ENCODE measurements at regions not wholly inside any gene's neighbourhood (a gene's known extent, or its start where the extent isn't known, plus 50 kb on each side); places are given as distances from the start of the nearest gene placed in this dataset.
A peak's percentile ranks its signal among the peaks of the same experiment; 100 is the strongest.

GRCh38 chr6:26299286-26300042 is 65.5 kb upstream of the BTN3A2 start:
- TF ChIP-seq EZH2 (IDR thresholded peaks at IDR 0.05; ENCODE audit: borderline replicate concordance, low read depth, low read length, poor library complexity, severe bottlenecking) (no peak), CTCF (conservative IDR thresholded peaks at IDR 0.05; ENCODE audit: low read depth, low read length) (no peak)
- POLR2A ChIA-PET (ENCODE audit: low non-redundant PET) = no interaction called here
- Histone ChIP-seq H3K4me1 (ENCODE audit: insufficient read depth, low read length, poor library complexity, severe bottlenecking) (no peaks in the 10 kb centered on the region), H3K36me3 (ENCODE audit: insufficient read depth, low read length, poor library complexity, severe bottlenecking) (no peaks in the 10 kb centered on the region), H3K4me3 (ENCODE audit: low read depth, low read length, poor library complexity, severe bottlenecking) (no peak overlapping the region), H3K9me3 (ENCODE audit: low read depth, low read length, poor library complexity, severe bottlenecking) (no peaks in the 10 kb centered on the region), H3K27ac (ENCODE audit: low read depth, low read length, poor library complexity, severe bottlenecking) (no peak overlapping the region), H3K27me3 (replicated peaks; ENCODE audit: insufficient read depth, low read depth, low read length, poor library complexity) (no peaks in the 10 kb centered on the region)
- DNase-seq (ENCODE audit: low spot score) = peak; percentile 39
- intact Hi-C loops (cut with micrococcal nuclease; ENCODE audit: unreplicated experiment) = no loop called here
- no TSS peak for BruUV-seq (replicated peaks)
- CTCF ChIA-PET = no interaction called here

GRCh38 chr6:26300043-26300331 is 65.0 kb upstream of the BTN3A2 start:
- no TSS peak for BruUV-seq (replicated peaks)
- no peaks in the 10 kb centered on the region for H3K9me3 ChIP-seq (ENCODE audit: low read depth, low read length, poor library complexity, severe bottlenecking)
- POLR2A ChIA-PET (ENCODE audit: low non-redundant PET) = no interaction called here
- H3K4me1 ChIP-seq (ENCODE audit: insufficient read depth, low read length, poor library complexity, severe bottlenecking) = no peaks in the 10 kb centered on the region
- TF ChIP-seq CTCF (conservative IDR thresholded peaks at IDR 0.05; ENCODE audit: low read depth, low read length) = no peak
- TF ChIP-seq EZH2 (IDR thresholded peaks at IDR 0.05; ENCODE audit: borderline replicate concordance, low read depth, low read length, poor library complexity, severe bottlenecking) = no peak
- intact Hi-C loops (cut with micrococcal nuclease; ENCODE audit: unreplicated experiment) = no loop called here
- no peaks in the 10 kb centered on the region for H3K27me3 ChIP-seq (replicated peaks; ENCODE audit: insufficient read depth, low read depth, low read length, poor library complexity)
- H3K36me3 ChIP-seq (ENCODE audit: insufficient read depth, low read length, poor library complexity, severe bottlenecking) = no peaks in the 10 kb centered on the region
- H3K4me3 ChIP-seq (ENCODE audit: low read depth, low read length, poor library complexity, severe bottlenecking) = no peak overlapping the region
- DNase-seq (ENCODE audit: low spot score) = no peak
- CTCF ChIA-PET = no interaction called here
- no peak overlapping the region for H3K27ac ChIP-seq (ENCODE audit: low read depth, low read length, poor library complexity, severe bottlenecking)

- ChIA-PET POLR2A (ENCODE audit: low non-redundant PET) (no interaction called here), CTCF (no interaction called here)
- H3K4me1 ChIP-seq (ENCODE audit: insufficient read depth, low read length, poor library complexity, severe bottlenecking) = no peaks in the 10 kb centered on the region
- no peak overlapping the region for H3K27ac ChIP-seq (ENCODE audit: low read depth, low read length, poor library complexity, severe bottlenecking)
- no peaks in the 10 kb centered on the region for H3K27me3 ChIP-seq (replicated peaks; ENCODE audit: insufficient read depth, low read depth, low read length, poor library complexity)
- no peak for DNase-seq (ENCODE audit: low spot score)
- no peaks in the 10 kb centered on the region for H3K36me3 ChIP-seq (ENCODE audit: insufficient read depth, low read length, poor library complexity, severe bottlenecking)
- intact Hi-C loops (cut with micrococcal nuclease; ENCODE audit: unreplicated experiment) = no loop called here
- no peak overlapping the region for H3K4me3 ChIP-seq (ENCODE audit: low read depth, low read length, poor library complexity, severe bottlenecking)
- no TSS peak for BruUV-seq (replicated peaks)
- no peaks in the 10 kb centered on the region for H3K9me3 ChIP-seq (ENCODE audit: low read depth, low read length, poor library complexity, severe bottlenecking)
- no peak for TF ChIP-seq EZH2 (IDR thresholded peaks at IDR 0.05; ENCODE audit: borderline replicate concordance, low read depth, low read length, poor library complexity, severe bottlenecking)
- no peak for TF ChIP-seq CTCF (conservative IDR thresholded peaks at IDR 0.05; ENCODE audit: low read depth, low read length)
These were observed 64.6 kb upstream of the BTN3A2 start for GRCh38 chr6:26300359-26300758.

Data from A673 (cell line).